ENCODE measurements at regions not wholly inside any gene's neighbourhood (a gene's known extent, or its start where the extent isn't known, plus 50 kb on each side); places are given as distances from the start of the nearest gene placed in this dataset.
"Not testable (repeated sequence)": the region's sequence is repeated elsewhere in the genome, so short reads cannot be mapped to it uniquely, and the experiment has no call there.

DNA sequence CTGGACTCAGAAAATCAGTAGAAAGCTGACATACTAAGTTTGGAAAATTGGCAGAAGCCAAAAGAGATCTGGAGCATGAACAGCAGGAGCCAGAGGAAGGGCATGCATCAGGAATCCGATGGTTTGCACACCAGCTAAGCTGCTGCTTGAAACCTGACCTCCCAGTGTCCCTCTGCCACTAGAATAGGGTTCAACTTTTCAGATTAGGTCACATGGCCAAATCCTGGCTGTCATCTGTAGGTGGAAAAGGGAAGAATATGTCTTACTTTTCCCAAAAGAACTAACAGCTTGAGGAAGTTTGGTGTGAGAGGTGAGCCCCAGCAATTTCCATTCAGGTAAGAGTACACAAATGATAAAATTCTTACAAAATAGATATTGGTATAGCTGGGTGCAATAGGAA lies 732.6 kb downstream of the RERGL start:
- DNase-seq, result no peak

DNA sequence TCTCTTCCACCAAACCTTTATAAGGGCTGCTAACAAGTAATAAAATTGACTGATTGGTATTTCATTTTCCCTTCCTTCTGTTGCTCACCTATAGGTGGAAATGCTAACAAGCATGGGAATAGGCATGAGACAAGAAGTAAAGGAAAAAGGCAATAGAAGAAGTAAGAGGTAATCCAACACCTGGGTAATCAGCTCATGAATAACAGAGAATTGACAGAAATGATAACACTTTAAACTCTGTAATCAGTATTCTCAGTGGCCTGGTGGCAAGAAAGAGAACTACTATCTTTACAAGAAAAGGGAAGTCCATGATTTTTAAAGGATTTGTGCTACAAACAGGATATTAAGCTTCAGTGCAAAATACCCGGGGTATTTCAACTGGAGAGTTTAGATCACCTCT lies 737.8 kb downstream of the RERGL start:
- no peak for DNase-seq

DNA sequence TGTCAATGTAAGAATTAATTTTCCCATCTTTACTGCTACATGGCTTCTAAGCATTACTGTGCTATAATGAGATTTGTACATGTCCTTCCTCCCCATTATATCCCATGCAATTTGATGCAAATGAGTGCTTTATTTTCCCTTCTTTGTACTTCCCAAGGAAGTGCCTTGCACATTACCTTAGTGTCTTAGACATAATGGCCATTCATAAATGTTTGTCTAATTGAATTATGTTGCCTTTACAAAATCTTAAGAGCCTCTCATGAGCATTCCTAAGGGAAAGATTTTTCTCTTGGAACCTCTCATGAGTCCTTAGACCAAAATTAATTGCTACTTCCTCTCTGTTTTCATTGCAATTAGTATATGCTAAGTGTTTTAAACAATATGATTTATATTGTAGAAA lies 741.7 kb downstream of the RERGL start:
- DNase-seq, result no peak

DNA sequence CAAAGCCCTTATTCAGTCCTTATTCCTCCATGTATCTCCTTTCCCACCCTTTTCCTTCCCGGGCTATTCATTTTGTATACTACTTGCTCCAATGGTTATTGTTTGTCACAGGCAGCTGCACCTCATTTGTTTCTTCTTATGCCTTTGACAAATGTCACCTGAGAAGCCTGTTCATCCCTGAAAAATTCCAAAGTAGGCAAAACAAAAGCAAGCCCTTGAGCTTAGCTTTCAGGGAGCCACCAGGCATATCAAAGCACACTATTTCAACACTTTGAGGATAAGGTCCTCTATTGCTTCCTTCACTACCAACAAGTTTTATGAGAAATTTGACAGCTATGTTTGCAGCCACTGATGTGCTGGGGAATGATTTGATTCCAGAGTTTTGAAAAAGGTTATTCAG lies 738.7 kb upstream of the LMO3 start:
- DNase-seq, result no peak

DNA sequence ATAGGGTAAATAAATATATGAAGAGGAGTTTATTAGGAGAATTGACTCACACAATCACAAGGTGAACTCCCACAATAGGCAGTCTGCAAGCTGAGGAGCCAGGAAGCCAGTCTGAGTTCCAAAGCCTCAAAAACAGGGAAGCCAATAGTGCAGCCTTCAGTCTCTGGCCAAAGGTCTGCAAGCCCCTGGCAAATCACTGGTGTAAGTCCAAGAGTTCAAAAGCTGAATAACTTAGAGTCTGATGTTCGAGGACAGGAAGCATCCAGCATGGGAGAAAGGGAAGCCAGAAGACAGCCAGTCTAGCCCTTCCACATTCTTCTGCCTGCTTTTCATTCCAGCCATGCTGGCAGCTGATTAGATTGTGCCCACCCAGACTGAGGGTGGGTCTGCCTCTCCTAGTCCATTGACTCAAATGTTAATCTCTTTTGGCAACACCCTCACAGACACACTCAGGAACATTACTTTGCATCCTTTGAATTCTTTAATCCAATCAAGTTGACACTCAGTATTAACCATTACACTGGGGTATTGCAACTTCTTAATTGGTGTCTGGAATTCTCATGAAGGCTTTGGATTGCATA lies 736.5 kb upstream of the LMO3 start:
- no peak for DNase-seq

DNA sequence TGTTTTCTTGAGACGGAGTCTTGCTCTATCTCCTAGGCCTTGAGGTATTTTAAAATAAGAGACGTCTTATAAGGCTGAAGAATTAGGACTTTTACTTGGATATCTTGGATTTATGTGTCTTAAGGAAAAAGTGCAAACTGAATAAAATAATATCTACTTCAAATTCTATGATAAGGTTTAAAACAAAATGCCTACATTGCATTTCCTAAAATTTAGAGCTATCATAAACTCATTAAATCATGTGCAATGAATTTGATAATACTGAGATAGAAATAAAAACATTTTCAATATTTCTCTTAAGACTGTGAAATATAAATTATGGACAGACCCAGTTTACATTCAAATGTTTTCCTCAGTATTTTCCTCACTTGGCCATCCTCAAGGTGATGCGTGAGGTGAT lies 729.5 kb upstream of the LMO3 start:
- DNase-seq, result no peak

DNA sequence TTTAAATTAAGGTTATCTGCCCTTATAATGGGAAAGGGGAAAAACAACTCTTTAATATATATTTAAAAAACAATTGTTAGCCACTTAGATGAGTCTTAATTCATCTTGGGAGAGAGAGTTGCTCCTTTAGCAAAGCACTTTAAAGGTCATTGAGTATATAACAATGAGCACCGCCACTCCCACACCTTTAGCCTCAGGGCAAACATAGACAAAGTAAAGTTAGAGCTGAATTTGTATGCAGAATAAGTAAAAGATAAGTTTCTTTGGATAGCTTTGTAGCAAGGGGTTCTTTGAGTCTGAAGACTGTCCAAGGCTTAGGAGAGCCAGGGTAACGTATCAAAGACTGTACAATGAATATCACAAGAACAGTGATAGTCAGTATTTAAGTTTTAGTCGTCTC lies 728.8 kb upstream of the LMO3 start:
- no peak for DNase-seq

DNA sequence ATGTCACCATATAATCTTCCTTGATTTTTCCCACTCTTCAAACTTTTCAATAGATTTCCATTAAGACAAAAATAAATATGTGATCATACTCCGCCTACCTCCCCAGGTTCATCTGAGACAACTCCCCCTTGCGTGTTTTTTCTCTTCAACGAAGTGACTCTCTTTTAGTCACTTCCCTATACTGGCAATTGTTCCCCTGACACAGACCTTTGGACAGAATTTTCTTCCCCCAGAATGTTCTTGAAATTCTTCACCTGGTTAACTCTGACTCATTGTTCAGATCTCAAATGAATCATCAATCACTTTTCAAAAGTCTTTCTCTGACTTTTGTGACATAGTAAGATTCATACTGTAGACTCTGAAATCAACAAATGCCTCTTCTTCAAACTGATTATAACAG lies 727.3 kb upstream of the LMO3 start:
- DNase-seq, result no peak

DNA sequence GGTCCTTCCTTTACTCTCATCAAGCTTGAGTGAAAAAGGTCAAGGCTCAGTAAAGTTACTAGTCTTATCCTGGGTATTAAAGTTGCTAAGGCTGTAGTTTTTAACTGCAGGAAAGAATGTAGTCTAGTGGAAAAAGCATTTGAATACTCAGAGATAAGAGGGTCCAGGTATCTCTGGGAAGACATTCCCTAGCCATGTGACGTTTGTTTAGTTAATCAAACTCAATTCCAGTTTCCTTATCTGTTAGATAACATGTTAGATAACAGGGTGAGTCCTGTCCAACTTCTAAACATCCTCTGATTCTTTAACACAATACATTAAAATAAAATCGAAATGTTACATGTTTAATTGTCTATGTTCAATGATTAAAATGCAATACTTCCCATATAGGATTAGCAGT lies 720.7 kb upstream of the LMO3 start:
- no peak for DNase-seq

DNA sequence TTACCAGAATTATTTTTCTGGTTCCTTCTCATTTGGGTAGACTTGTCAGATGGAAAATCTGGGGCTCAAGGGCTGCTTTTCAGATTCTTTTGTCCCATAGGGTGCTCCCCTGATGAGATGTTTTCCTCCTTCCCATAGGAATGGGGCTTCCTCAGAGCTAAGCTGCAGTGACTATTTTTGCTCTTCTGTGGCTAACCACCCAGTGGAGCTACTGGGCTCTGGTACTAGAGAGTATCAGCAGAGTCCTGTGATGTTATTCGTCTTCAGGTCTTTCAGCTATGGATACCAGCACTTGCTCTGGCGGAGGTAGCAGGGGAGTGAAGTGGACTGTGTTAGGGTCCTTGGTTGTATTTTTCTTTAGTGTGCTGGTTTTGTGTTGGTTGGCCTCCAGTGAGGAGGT lies 716.1 kb upstream of the LMO3 start:
- no peak for DNase-seq

DNA sequence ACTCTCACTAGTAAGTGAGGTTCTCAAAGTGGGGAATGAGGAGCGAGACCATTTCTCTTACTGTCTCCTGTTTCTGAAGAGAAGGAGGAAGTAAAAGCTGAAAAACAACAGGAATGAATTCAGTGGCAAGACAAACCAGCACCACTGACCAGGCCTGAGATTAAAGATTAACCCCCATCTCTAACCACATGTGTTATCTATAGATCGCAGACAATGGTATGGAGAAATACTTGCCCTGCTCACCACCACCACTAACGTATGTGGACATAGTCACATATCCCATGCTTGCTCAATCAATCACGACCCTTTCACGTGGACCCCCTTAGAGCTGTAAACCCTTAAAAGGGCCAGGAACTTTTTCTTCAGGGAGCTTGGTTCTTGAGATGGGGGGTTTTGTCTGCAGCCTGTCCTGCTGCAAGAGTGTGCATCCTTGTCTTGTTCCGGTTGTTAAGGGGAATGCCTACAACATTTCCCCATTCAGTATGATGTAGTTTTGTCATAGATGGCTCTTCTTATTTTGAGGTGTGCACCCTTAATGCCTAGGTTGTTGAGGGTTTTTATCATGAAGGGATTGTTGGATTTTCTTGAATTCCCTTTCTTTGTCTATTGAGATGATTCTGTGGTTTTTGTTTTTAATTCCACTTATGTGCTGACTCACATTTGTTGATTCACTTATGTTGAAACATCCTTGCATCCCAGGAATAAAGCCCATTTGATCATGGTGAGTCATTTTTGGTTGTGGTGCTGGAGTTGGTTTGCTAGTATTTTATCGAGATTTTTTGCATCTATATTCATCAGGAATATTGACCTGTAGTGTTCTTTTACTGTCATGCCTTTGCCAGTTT lies 698.8 kb upstream of the LMO3 start:
- no peak for DNase-seq

DNA sequence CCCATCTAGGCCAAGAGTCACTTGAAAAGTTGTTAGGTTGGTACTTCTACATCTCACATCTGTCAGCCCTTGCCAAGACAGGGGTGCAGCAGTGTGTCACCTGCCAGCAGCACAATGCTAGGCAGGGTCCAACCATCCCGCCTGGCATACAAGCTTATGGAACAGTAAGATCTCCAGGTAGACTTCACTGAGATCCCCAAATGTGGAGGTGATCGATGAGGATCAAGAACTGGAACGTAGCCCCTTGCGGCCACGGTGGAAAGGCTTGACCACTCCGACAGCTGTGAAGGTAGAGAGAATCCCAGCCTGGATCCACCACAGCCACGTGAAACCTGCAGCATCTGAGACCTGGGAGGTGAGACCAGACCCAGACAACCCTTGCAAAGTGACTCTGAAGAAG lies 696.0 kb upstream of the LMO3 start:
- no peak for DNase-seq

DNA sequence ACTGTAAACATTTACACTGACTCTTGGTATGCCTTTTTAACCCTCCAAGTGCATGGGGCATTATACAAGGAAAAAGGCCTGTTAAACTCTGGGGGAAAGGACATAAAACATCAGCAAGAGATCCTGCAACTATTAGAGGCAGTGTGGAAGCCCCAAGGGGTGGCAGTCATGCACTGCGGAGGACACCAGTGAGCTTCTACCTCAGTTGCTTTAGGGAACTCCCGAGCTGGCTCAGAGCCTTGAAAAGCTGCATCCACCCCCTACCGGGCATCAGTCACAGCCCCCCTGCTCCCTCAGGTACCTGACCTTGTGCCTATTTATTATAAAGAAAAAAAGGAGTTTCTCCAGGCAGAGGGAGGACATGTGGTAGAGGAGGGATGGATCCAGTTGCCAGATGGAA lies 695.6 kb upstream of the LMO3 start:
- no peak for DNase-seq

DNA sequence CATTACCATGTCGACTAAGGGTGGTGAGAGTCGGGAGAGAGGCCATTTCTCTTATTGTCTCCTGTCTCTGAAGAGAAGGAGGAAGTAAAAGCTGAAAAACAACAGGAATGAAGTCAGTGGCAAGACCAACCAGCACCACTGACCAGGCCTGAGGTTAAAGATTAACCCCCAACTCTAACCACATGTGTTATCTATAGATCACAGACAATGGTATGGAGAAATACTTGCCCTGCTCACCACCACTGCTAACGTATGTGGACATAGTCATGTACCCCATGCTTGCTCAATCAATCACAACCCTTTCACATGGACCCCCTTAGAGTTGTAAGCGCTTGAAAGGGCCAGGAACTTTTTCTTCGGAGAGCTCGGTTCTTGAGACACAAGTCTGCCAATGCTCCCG lies 690.9 kb upstream of the LMO3 start:
- no peak for DNase-seq

DNA sequence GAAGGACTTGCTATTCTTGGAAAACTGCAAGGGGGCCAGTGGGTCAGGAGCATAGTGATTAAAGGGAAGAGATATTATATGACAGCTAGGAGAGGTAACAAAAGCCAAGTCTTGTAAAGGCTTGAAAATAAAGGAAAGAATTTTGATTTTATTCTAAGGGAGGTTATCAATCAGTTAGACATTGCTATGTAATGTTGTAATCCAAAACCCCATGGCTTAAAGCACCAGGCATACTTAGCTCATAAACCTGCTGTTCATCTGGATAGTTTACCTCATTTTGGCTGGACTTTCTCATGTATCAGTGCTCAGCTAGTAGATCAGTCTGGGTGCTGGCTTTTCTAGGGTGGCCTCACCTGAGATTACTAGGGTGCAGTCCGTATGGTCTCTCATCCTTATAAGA lies 680.9 kb upstream of the LMO3 start:
- no peak for DNase-seq

DNA sequence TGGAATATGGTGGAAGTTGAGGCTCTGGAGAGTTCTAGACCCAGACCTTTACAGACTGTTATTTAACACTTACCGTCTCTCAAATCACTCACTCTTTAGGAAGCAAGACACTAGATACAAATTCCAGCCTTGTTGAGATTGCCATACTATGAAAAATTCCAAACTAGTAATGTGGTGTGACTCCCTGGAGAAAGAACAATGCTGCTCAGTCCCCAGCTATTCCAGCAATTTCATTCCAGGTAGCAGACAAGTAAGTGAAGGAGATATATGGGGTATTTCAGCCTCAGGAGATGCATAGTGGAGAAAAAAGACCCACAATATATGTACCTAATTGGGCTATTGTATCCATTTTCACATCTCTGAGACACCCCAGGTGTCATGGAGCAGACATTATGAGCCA lies 678.9 kb upstream of the LMO3 start:
- no peak for DNase-seq

DNA sequence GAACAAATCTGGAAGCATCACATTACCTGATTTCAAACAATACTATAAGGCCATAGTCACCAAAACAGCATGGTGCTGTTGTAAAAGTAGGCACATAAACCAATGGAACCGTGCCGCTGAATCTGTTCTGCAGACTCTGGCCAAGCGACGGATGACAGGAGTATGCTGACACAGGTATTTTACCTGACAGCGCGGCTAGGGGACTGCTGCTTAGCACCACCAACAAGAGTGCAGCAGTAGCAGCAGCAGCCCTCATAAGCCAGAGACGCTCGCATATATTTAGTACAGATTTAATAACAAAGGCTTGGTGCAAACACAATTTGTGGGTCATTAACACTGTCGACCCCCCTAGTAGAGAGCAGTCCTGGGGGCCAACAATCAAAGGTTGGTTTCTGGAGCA lies 677.6 kb upstream of the LMO3 start:
- DNase-seq, result no peak

DNA sequence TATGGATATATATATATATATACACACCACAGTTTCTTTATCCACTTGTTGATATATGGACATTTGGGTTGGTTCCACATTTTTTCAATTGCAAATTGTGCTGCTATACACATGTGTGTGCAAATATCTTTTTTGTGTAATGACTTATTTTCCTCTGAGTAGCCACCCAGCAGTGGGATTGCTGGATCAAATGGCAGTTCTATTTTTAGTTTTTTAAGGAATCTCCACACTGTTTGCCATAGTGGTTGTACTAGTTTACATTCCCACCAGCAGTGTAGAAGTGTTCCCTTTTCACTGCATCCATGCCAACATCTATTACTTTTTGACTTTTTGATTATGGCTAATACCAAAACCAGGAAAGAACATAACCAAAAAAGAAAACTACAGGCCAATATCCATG lies 676.2 kb upstream of the LMO3 start:
- DNase-seq, result not testable (repeated sequence)

DNA sequence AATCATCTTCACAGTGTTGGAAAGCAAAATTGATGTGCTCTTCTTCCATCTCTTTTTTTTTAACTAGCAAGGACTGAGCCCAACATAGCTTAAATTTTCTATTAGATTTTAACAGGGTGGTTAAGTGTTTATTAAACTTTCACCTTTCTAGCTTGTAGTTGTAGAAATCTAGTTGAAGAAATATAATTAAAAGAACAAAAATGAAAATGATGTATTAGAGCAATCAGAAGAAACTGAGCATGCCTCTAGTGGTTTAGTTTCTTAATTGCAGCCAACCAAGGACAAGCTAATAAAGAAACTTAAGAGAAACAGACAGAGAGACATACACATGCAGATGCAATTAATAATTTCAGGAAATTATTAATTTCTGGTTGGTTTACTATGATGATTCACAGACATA lies 673.0 kb upstream of the LMO3 start:
- no peak for DNase-seq

DNA sequence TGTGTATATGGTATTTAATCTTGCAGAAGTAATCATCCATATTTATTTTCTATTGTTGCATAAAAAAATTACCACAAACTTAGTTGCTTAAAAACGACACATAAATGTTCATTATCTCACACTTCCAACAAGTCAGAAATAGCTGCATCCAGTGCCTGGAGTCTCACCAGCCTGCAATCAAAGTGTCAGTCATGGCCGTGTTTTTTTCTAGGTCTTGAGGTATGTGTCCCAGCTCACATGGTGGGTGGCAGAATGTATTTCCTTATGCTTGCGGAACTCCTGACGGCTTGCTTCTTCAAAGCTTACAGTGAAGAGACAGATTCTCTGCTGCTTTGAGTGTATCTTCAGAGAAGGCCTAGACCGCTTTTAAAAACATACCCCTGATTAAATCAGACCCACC lies 670.2 kb upstream of the LMO3 start:
- no peak for DNase-seq

DNA sequence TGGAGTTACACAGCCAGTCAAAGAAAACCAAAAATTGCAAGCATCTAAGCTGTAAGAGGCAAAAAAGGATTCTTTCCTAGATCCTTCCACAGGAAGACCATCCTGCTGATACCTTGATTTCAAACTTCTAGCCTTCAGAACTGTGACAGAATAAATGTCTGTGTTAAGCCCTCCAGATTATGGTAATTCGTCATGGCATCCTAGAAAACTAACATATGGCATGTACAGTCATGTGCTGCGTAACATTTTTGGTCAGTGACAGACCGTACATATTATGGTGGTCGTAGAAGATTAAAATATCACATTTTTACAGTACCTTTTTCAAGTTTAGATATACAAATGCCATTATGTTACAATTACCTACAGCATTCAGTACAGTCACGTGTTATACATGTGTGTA lies 660.9 kb upstream of the LMO3 start:
- DNase-seq, result no peak

DNA sequence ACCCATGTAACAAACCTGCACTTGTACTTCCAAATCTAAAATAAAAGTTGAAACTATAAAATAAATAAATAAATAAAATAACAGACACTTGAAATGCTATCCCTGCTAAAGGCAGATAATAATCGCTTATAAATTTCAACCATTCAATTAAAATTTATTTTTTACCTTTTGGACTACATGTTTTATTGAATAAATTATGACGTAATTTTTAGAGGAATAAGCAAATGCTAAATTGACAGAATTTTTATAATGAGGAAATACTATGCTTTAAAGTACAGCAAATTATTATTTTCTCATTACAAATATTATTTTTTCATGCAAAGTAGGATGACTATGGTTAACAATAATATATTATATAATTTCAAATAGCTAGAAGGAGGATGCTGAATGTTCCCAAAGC lies 658.6 kb upstream of the LMO3 start:
- DNase-seq, result no peak

DNA sequence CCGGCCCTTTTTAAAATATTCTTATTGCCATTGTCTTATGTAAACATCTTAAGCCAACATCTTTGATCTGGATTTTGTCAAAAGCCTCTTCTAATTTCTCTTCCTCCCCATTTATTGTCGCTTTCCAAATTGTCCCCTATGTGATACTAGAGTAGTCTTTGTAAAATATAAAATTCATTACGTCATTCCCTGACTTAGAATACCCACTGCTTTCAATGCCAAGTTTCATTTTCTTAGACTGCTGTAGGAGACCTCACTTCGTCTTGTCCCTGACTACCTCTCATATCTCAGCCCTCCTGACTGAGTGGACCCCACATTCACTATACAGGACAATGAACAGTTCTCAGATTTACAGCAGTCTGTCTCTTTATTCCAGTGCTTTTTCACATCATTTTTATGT lies 633.9 kb upstream of the LMO3 start:
- no peak for DNase-seq

DNA sequence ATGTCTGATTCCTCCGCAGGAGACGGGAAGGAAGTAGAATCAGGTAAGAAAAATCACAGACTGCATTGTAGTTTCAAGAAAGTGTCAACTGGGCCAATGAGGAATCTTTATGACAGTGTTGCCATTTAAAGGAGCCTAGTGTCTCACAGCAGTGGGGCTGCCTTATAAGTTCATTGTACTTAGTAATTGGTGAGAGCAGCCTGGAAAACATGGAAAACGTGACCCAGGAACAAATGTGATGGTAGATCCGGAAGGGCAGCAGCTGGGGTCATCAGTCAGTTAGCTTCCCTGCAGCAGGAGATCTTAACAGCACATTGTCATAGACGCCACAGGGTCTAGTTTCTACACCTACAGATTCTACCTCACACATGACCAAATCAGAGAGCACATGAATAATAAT lies 630.0 kb upstream of the LMO3 start:
- no peak for DNase-seq
